GM12872 (cell line): ENCODE measurements at regions not wholly inside any gene's neighbourhood (a gene's known extent, or its start where the extent isn't known, plus 50 kb on each side); places are given as distances from the start of the nearest gene placed in this dataset.

Experiments
- TF ChIP-seq, protein P1 (sequence below): IDR thresholded peaks from 3 replicates; pipeline ENCODE4 v1.5.1; 2011; ENCODE audit warnings: low read depth, mild to moderate bottlenecking, low read length, moderate library complexity; ENCODE audit not compliant: insufficient read depth

DNA sequence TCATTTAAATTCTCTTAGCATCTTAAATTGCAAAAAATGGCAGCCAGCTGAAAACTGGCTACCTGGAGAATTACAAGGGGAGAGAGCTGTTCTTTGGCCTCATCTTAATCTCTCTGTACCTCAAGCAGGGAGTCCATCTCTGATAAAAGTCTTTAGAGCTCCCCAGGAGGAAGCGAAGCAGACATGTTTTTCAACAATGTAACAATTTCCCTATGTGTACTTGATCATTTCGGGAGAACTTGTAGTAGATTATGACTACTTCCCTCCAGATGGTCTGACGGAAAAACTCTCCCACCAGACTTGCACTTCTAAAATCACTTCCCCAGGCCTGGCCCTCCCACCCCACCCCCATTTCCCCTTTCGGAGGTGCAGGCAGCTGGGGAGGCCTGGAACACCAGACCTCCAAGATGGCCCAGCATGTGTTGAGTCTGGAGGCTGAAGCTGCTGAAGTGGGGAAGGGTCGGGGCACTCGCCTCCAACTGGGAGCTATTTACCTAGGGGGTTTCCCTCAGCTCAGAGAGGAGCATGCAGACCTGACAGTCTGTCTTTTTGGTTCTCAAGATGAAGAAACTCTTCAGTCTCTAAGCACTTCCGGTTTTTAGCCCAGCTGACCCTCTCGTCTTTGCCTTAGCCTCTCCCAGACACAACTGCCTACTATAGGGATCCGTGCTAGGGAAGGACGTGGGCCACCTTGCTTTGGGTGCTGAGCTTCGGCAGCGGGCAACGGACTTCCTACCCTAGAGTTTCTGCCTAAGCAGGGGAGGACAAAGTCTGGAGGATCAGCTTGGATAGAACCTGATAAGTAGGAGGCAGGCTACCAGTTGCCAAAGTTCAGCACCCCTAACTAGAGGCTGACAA, 164.0 kb upstream of the TBL1XR1 start:
- TF ChIP-seq, protein P1, sequence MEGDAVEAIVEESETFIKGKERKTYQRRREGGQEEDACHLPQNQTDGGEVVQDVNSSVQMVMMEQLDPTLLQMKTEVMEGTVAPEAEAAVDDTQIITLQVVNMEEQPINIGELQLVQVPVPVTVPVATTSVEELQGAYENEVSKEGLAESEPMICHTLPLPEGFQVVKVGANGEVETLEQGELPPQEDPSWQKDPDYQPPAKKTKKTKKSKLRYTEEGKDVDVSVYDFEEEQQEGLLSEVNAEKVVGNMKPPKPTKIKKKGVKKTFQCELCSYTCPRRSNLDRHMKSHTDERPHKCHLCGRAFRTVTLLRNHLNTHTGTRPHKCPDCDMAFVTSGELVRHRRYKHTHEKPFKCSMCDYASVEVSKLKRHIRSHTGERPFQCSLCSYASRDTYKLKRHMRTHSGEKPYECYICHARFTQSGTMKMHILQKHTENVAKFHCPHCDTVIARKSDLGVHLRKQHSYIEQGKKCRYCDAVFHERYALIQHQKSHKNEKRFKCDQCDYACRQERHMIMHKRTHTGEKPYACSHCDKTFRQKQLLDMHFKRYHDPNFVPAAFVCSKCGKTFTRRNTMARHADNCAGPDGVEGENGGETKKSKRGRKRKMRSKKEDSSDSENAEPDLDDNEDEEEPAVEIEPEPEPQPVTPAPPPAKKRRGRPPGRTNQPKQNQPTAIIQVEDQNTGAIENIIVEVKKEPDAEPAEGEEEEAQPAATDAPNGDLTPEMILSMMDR: no peak

DNA sequence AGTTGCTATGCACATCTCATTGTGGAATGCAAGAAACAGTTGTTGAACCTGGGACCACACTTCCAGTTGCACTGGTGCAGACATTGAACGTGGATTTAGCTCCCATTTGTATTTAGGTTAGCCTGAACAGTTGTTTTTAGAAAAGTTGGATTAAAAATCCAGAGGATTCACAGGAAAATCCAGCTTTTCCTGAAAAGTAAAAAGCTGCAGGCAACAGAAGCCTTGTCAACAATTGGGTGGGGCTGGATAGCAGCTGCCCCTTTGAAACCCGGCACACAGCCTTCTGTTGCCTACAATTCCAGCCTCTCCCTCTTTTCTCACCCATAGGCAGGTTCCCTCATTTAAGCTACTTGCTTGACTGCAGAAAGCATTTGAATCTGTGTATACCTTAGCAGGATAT, 165.3 kb upstream of the TBL1XR1 start:
- TF ChIP-seq, protein P1: no peak

GRCh38 chr3:177364236-177364635, 167.0 kb upstream of the TBL1XR1 start:
- TF ChIP-seq, protein P1: no peak

- TF ChIP-seq, protein P1: no peak
Observed at GRCh38 chr3:177367788-177368187, 170.5 kb upstream of the TBL1XR1 start.

DNA sequence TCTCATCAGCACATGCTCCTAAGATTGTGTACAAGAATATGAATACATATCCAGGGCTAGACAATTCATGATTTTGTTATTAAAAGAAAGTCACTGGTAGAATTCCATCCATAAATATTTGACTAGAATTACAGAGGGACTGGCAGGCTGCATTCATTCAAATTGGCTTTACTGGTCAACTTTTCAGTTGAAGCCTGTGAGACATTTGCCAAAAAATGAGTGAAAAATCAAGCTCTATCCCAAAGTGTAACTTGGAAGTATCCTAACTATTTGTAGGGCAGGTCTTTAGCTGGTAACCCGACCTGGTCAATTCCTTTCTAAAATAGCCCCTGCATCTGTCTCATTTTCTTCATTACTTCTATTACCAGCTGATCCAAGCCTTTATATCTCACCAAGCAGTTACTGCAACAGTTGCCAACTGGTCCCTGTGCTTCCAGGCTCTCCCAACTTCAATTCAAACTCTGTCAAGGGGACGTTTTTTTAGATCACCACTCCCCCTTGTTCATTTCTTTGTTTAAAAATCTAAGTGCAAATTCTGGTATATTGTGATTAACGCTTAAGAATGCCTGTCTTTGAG, 173.1 kb upstream of the TBL1XR1 start:
- TF ChIP-seq, protein P1: no peak

DNA sequence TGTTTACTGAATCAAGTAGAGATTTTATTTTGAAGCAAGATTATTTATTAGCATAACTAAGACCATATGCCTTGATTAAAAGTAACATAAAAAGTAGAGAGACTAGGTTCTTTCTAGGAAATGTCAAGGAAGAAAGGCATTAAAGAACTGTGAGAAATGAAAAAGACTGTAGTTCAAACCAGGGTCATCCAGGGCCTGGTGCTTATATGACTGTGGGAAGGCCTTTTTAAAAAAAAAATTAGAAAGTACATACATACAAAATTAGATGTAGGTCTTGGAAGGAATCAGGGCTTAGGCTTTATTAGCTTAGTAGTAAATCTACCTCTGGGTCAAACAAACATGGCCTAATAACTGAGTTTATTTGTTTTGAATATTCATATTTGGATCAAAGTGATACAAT, 173.9 kb upstream of the TBL1XR1 start:
- TF ChIP-seq, protein P1: no peak

DNA sequence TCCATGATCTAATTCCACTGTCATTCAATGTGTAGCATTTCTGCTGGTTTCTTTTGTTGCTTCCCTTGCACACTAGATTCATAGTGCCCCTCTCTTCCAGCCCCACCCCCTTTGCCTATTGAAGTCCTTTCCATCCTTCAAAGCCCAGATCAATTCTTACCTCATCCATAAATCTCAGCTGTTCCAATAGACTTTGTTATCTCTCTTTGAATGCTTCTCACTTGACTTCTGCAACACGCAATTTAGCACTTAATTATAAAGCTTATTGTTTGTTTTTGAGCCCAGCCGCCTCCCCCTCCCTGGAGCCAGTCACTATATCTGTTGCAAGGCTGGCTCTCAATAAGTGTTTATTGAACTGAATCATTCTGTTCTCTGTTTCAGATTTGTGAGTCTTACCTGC, 174.6 kb upstream of the TBL1XR1 start:
- TF ChIP-seq, protein P1: no peak
